ENCODE measurements at regions not wholly inside any gene's neighbourhood (a gene's known extent, or its start where the extent isn't known, plus 50 kb on each side); places are given as distances from the start of the nearest gene placed in this dataset.

- TF ChIP-seq, protein P1, sequence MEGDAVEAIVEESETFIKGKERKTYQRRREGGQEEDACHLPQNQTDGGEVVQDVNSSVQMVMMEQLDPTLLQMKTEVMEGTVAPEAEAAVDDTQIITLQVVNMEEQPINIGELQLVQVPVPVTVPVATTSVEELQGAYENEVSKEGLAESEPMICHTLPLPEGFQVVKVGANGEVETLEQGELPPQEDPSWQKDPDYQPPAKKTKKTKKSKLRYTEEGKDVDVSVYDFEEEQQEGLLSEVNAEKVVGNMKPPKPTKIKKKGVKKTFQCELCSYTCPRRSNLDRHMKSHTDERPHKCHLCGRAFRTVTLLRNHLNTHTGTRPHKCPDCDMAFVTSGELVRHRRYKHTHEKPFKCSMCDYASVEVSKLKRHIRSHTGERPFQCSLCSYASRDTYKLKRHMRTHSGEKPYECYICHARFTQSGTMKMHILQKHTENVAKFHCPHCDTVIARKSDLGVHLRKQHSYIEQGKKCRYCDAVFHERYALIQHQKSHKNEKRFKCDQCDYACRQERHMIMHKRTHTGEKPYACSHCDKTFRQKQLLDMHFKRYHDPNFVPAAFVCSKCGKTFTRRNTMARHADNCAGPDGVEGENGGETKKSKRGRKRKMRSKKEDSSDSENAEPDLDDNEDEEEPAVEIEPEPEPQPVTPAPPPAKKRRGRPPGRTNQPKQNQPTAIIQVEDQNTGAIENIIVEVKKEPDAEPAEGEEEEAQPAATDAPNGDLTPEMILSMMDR (IDR thresholded peaks at IDR 0.05), result no peak
- TF ChIP-seq POLR2AphosphoS5 (IDR thresholded peaks at IDR 0.05), result no peak
Observed at GRCh38 chr3:31417486-31417885, 115.2 kb upstream of the STT3B start.
